Astrocyte (in vitro differentiated cells and primary cell): ENCODE measurements at regions not wholly inside any gene's neighbourhood (a gene's known extent, or its start where the extent isn't known, plus 50 kb on each side); places are given as distances from the start of the nearest gene placed in this dataset.

Experiments
- EZH2 ChIP-seq: IDR thresholded peaks from 2 replicates; pipeline ENCODE4 v1.6.1; 2012; ENCODE audit warnings: mild to moderate bottlenecking, low read length, inconsistent platforms; ENCODE audit not compliant: insufficient read depth
- TF ChIP-seq, protein P1 (sequence below): IDR thresholded peaks from 2 replicates; pipeline ENCODE4 v1.5.1; 2011; ENCODE audit warnings: low read depth, mild to moderate bottlenecking, inconsistent platforms, low read length, moderate library complexity; ENCODE audit not compliant: insufficient read depth

DNA sequence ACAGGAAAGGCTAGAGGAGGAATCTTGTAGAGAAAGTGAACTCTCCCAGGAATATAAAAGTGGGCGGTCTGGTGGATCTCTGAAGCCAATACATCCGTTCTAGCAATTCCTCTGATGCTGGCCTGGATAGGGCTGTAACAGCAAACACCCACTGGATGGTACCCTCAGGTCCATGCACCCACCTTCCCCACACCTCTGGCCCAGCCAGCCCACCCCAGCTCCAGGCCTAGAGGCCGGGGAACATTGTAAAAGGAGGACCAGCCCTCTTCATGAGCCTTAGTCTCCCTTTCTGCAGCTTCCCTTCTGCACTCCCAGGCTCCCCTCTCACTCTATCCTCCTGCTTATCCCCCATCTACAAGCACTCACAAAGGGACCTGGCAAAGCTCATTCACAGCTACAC lies 443.9 kb downstream of the BUD13 start:
- no peak for TF ChIP-seq EZH2
- TF ChIP-seq, protein P1, sequence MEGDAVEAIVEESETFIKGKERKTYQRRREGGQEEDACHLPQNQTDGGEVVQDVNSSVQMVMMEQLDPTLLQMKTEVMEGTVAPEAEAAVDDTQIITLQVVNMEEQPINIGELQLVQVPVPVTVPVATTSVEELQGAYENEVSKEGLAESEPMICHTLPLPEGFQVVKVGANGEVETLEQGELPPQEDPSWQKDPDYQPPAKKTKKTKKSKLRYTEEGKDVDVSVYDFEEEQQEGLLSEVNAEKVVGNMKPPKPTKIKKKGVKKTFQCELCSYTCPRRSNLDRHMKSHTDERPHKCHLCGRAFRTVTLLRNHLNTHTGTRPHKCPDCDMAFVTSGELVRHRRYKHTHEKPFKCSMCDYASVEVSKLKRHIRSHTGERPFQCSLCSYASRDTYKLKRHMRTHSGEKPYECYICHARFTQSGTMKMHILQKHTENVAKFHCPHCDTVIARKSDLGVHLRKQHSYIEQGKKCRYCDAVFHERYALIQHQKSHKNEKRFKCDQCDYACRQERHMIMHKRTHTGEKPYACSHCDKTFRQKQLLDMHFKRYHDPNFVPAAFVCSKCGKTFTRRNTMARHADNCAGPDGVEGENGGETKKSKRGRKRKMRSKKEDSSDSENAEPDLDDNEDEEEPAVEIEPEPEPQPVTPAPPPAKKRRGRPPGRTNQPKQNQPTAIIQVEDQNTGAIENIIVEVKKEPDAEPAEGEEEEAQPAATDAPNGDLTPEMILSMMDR, result no peak
